HG03378 (cell line): ENCODE measurements at regions not wholly inside any gene's neighbourhood (a gene's known extent, or its start where the extent isn't known, plus 50 kb on each side); places are given as distances from the start of the nearest gene placed in this dataset.

Experiments
- ATAC-seq: cut with Tn5 transposase; IDR thresholded peaks from one replicate; pipeline ENCODE4 v1.9.1; 2021; ENCODE audit warnings: mild to moderate bottlenecking, moderate library complexity; ENCODE audit not compliant: unreplicated experiment

- ATAC-seq, result no peak
These were observed 337.7 kb downstream of the SIPA1L2 start for GRCh38 chr1:232292239-232292638.

GRCh38 chr1:232291681-232292080 lies 338.3 kb downstream of the SIPA1L2 start:
- ATAC-seq, result no peak

- ATAC-seq, result no peak
These were observed 338.7 kb downstream of the SIPA1L2 start for GRCh38 chr1:232291261-232291660.

- ATAC-seq, result no peak
These were observed 339.4 kb downstream of the SIPA1L2 start for GRCh38 chr1:232290570-232290969.

GRCh38 chr1:232287676-232288569 lies 342.0 kb downstream of the SIPA1L2 start:
- ATAC-seq, result no peak

- ATAC-seq, result no peak
These were observed 344.8 kb downstream of the SIPA1L2 start for GRCh38 chr1:232285138-232285537.

GRCh38 chr1:232283864-232284263 lies 346.1 kb downstream of the SIPA1L2 start:
- ATAC-seq, result no peak

GRCh38 chr1:232282498-232282897 lies 347.4 kb downstream of the SIPA1L2 start:
- no peak for ATAC-seq

- no peak for ATAC-seq
These were observed 349.0 kb downstream of the SIPA1L2 start for GRCh38 chr1:232280910-232281309.

- ATAC-seq, result no peak
These were observed 350.0 kb downstream of the SIPA1L2 start for GRCh38 chr1:232279909-232280400.

- ATAC-seq, result no peak
These were observed 351.0 kb downstream of the SIPA1L2 start for GRCh38 chr1:232278925-232279324.

- ATAC-seq, result no peak
These were observed 353.3 kb downstream of the SIPA1L2 start for GRCh38 chr1:232276651-232277050.

GRCh38 chr1:232274999-232275710 lies 354.8 kb downstream of the SIPA1L2 start:
- no peak for ATAC-seq

GRCh38 chr1:232274236-232274855 lies 355.6 kb downstream of the SIPA1L2 start:
- ATAC-seq, result no peak

GRCh38 chr1:232273011-232273410 lies 356.9 kb downstream of the SIPA1L2 start:
- ATAC-seq, result no peak

- ATAC-seq, result no peak
These were observed 357.8 kb downstream of the SIPA1L2 start for GRCh38 chr1:232271991-232272589.

- ATAC-seq, result no peak
These were observed 358.6 kb downstream of the SIPA1L2 start for GRCh38 chr1:232271299-232271698.

- ATAC-seq, result no peak
These were observed 359.9 kb downstream of the SIPA1L2 start for GRCh38 chr1:232269988-232270387.

GRCh38 chr1:232267837-232268598 lies 361.9 kb downstream of the SIPA1L2 start:
- ATAC-seq, result no peak

GRCh38 chr1:232267092-232267836 lies 362.7 kb downstream of the SIPA1L2 start:
- ATAC-seq, result no peak
